Activated T-cell treated with anti-CD3 and anti-CD28 coated beads, Interleukin-2, amount 50 U/mL, for 24 hours (primary cell): ENCODE measurements at regions not wholly inside any gene's neighbourhood (a gene's known extent, or its start where the extent isn't known, plus 50 kb on each side); places are given as distances from the start of the nearest gene placed in this dataset.

Experiments
- DNase-seq: peaks from one replicate; pipeline ENCODE4 v3.0.0-alpha.2; 2020
- H3K27ac Mint-ChIP-seq: 2 replicates; pipeline ENCODE4 v1.8.0; 2020; ENCODE audit warnings: mild to moderate bottlenecking, mixed read lengths
- H3K27me3 Mint-ChIP-seq: 2 replicates; pipeline ENCODE4 v1.8.0; 2020; ENCODE audit warnings: mixed read lengths
- H3K36me3 Mint-ChIP-seq: 2 replicates; pipeline ENCODE4 v1.8.0; 2020; ENCODE audit warnings: low read depth, mixed read lengths
- H3K4me1 Mint-ChIP-seq: 2 replicates; pipeline ENCODE4 v1.8.0; 2020; ENCODE audit warnings: low read depth, mixed read lengths
- H3K4me3 Mint-ChIP-seq: 2 replicates; pipeline ENCODE4 v1.8.0; 2020; ENCODE audit warnings: mild to moderate bottlenecking, moderate library complexity, mixed read lengths
- H3K9me3 Mint-ChIP-seq: 2 replicates; pipeline ENCODE4 v1.8.0; 2020; ENCODE audit warnings: mixed read lengths

- Mint-ChIP-seq H3K9me3 (no peaks in the 10 kb centered on the region), H3K27ac (no peak overlapping the region), H3K4me1 (peaks cover 3% of the 10 kb centered on the region), H3K27me3 (no peaks in the 10 kb centered on the region), H3K4me3 (no peak overlapping the region), H3K36me3 (no peaks in the 10 kb centered on the region)
- no peak for DNase-seq
Measured at GRCh38 chr2:105644174-105644980, 100.3 kb upstream of the NCK2 start.

- Mint-ChIP-seq H3K27ac (no peak overlapping the region), H3K36me3 (no peaks in the 10 kb centered on the region), H3K27me3 (no peaks in the 10 kb centered on the region), H3K9me3 (no peaks in the 10 kb centered on the region), H3K4me1 (peaks cover 3% of the 10 kb centered on the region), H3K4me3 (no peak overlapping the region)
- no peak for DNase-seq
Measured at GRCh38 chr2:105643405-105644173, 101.1 kb upstream of the NCK2 start.

GRCh38 chr2:105641389-105641811, 103.3 kb upstream of the NCK2 start:
- Mint-ChIP-seq H3K27me3 (no peaks in the 10 kb centered on the region), H3K9me3 (no peaks in the 10 kb centered on the region), H3K36me3 (no peaks in the 10 kb centered on the region), H3K4me1 (peaks cover 3% of the 10 kb centered on the region), H3K27ac (no peak overlapping the region), H3K4me3 (no peak overlapping the region)
- DNase-seq = no peak

- no peak overlapping the region for H3K27ac Mint-ChIP-seq
- no peak for DNase-seq
- H3K4me3 Mint-ChIP-seq = no peak overlapping the region
- no peaks in the 10 kb centered on the region for H3K9me3 Mint-ChIP-seq
- no peaks in the 10 kb centered on the region for H3K4me1 Mint-ChIP-seq
- H3K36me3 Mint-ChIP-seq = no peaks in the 10 kb centered on the region
- H3K27me3 Mint-ChIP-seq = no peaks in the 10 kb centered on the region
Measured at GRCh38 chr2:105640246-105640645, 104.5 kb upstream of the NCK2 start.

GRCh38 chr2:105636109-105636740, 108.5 kb upstream of the NCK2 start:
- no peak for DNase-seq
- no peaks in the 10 kb centered on the region for H3K27me3 Mint-ChIP-seq
- H3K36me3 Mint-ChIP-seq = no peaks in the 10 kb centered on the region
- H3K27ac Mint-ChIP-seq = no peak overlapping the region
- H3K4me3 Mint-ChIP-seq = no peak overlapping the region
- H3K9me3 Mint-ChIP-seq = no peaks in the 10 kb centered on the region
- no peaks in the 10 kb centered on the region for H3K4me1 Mint-ChIP-seq

- H3K9me3 Mint-ChIP-seq = no peaks in the 10 kb centered on the region
- no peaks in the 10 kb centered on the region for H3K27me3 Mint-ChIP-seq
- H3K27ac Mint-ChIP-seq = no peak overlapping the region
- no peak for DNase-seq
- no peaks in the 10 kb centered on the region for H3K4me1 Mint-ChIP-seq
- no peaks in the 10 kb centered on the region for H3K36me3 Mint-ChIP-seq
- H3K4me3 Mint-ChIP-seq = no peak overlapping the region
Measured at GRCh38 chr2:105635564-105635963, 109.1 kb upstream of the NCK2 start.

- H3K27ac Mint-ChIP-seq = no peak overlapping the region
- DNase-seq = no peak
- no peaks in the 10 kb centered on the region for H3K36me3 Mint-ChIP-seq
- H3K4me1 Mint-ChIP-seq = no peaks in the 10 kb centered on the region
- H3K4me3 Mint-ChIP-seq = no peak overlapping the region
- H3K27me3 Mint-ChIP-seq = no peaks in the 10 kb centered on the region
- no peaks in the 10 kb centered on the region for H3K9me3 Mint-ChIP-seq
Measured at GRCh38 chr2:105634198-105634597, 110.5 kb upstream of the NCK2 start.

GRCh38 chr2:105631922-105632321, 112.8 kb upstream of the NCK2 start:
- no peak overlapping the region for H3K4me3 Mint-ChIP-seq
- no peak overlapping the region for H3K27ac Mint-ChIP-seq
- H3K4me1 Mint-ChIP-seq = no peaks in the 10 kb centered on the region
- no peaks in the 10 kb centered on the region for H3K9me3 Mint-ChIP-seq
- no peak for DNase-seq
- no peaks in the 10 kb centered on the region for H3K36me3 Mint-ChIP-seq
- no peaks in the 10 kb centered on the region for H3K27me3 Mint-ChIP-seq

GRCh38 chr2:105631011-105631410, 113.7 kb upstream of the NCK2 start:
- DNase-seq = no peak
- Mint-ChIP-seq H3K4me1 (no peaks in the 10 kb centered on the region), H3K27ac (no peak overlapping the region), H3K9me3 (no peaks in the 10 kb centered on the region), H3K36me3 (no peaks in the 10 kb centered on the region), H3K27me3 (no peaks in the 10 kb centered on the region), H3K4me3 (no peak overlapping the region)

- Mint-ChIP-seq H3K36me3 (no peaks in the 10 kb centered on the region), H3K9me3 (no peaks in the 10 kb centered on the region), H3K27ac (no peak overlapping the region), H3K27me3 (no peaks in the 10 kb centered on the region), H3K4me3 (no peak overlapping the region), H3K4me1 (no peaks in the 10 kb centered on the region)
- no peak for DNase-seq
Measured at GRCh38 chr2:105629634-105630033, 115.1 kb upstream of the NCK2 start.

GRCh38 chr2:105627534-105627933, 117.2 kb upstream of the NCK2 start:
- Mint-ChIP-seq H3K27ac (no peak overlapping the region), H3K27me3 (no peaks in the 10 kb centered on the region), H3K9me3 (no peaks in the 10 kb centered on the region), H3K4me1 (no peaks in the 10 kb centered on the region), H3K36me3 (no peaks in the 10 kb centered on the region), H3K4me3 (no peak overlapping the region)
- no peak for DNase-seq

- Mint-ChIP-seq H3K27me3 (no peaks in the 10 kb centered on the region), H3K9me3 (no peaks in the 10 kb centered on the region), H3K4me3 (no peak overlapping the region), H3K4me1 (no peaks in the 10 kb centered on the region), H3K27ac (no peak overlapping the region), H3K36me3 (no peaks in the 10 kb centered on the region)
- DNase-seq = no peak
Measured at GRCh38 chr2:105626966-105627340, 117.8 kb upstream of the NCK2 start.

GRCh38 chr2:105626212-105626965, 118.3 kb upstream of the NCK2 start:
- Mint-ChIP-seq H3K27ac (no peak overlapping the region), H3K27me3 (no peaks in the 10 kb centered on the region), H3K4me1 (no peaks in the 10 kb centered on the region)

GRCh38 chr2:105625632-105626031, 119.1 kb upstream of the NCK2 start:
- H3K36me3 Mint-ChIP-seq = no peaks in the 10 kb centered on the region
- no peak overlapping the region for H3K27ac Mint-ChIP-seq
- H3K4me1 Mint-ChIP-seq = no peaks in the 10 kb centered on the region
- H3K9me3 Mint-ChIP-seq = no peaks in the 10 kb centered on the region
- H3K4me3 Mint-ChIP-seq = no peak overlapping the region
- no peaks in the 10 kb centered on the region for H3K27me3 Mint-ChIP-seq
- no peak for DNase-seq

More at GRCh38 chr2:105626212-105626965, 118.3 kb upstream of the NCK2 start:
- H3K36me3 Mint-ChIP-seq = no peaks in the 10 kb centered on the region
- no peak overlapping the region for H3K4me3 Mint-ChIP-seq
- no peak for DNase-seq
- H3K9me3 Mint-ChIP-seq = no peaks in the 10 kb centered on the region
